Smooth muscle cell of the brain vasculature (primary cell): ENCODE measurements at regions not wholly inside any gene's neighbourhood (a gene's known extent, or its start where the extent isn't known, plus 50 kb on each side); places are given as distances from the start of the nearest gene placed in this dataset.

Experiments used
- DNase-seq: peaks from one replicate; pipeline ENCODE4 v3.0.0-alpha.2; 2012; ENCODE audit warnings: low read depth, low spot score

DNA sequence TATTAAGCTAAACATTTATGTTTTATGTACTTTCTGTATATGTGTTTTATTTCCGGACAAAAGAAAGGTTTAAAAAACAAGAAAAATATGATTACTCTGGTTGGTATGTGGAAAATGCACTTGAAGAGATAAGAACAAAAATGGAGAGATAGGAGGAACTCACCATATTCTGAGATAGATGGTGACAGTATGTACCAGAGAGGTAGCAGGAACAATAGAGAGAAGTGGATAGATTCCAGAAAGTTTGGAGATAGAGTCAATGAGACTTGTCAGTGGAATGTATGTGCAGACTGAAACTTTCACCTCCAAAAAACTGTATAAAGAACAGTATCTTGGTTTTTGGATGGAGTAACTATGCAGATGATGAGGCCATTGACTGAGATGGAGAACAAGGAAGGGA, 105.6 kb upstream of the FSHR start:
- DNase-seq = no peak

DNA sequence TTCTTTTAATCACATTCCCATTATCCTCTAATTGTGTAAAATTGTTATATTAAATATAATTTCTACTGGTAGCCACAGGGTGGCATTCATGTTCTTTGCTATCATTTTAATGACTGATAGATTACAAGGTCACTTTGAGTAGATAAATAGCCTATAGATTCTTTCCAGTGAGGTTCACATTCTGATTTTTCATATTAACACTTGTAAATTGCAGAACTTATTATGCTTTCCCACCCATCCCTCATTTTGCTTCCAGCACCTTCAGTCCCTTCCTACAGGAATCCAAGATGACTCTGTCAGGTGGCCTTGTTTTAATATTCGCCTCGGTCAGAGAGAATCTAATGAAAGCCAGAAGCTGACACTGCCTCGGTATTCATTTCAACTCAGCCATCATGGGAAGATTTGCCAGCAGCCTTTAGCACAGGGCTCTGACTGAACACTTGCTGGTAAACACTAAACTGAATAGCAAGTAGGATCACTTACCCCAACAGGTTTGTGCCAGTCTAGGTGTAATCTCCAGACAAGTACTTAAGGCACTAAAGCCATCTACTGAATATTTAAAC, 101.2 kb upstream of the FSHR start:
- DNase-seq = no peak

DNA sequence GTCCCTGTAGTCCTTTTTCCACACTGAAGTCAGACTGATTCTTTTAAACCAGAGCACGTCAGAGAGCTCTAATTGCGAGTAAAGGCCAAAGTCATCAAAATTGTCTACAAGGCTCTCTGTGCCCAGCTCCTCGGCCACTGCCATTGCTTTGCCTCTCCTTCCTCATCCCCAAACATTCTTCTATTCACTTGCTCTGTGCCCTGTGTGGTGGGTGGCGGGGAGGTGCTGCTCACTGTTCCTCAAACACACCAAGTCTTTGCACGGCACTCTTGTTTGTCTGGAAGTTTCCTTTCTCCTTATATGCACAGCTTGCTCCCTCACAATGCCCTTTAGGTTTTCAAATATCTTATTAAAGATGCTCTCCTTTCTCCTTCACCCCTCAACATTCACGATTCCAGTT, 100.1 kb upstream of the FSHR start:
- no peak for DNase-seq

DNA sequence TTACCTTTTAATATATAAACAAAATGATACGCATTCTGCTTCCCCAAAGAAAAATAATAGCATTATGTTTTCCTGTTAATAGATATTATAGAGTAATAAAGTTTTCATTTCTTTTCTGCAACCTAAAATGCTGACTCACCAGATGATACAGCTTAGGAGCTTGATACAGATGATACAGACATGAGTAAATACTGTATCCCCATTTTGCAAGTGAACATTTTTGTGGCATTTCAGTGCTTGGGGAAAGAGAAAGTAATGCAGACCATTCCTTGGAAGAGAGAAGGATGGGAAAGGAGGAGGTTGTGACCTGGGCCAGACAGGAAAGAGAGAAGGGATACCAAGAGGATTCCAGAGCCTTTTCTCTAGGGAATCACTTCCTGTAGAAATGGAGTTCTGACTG, 97.5 kb upstream of the FSHR start:
- DNase-seq = no peak

DNA sequence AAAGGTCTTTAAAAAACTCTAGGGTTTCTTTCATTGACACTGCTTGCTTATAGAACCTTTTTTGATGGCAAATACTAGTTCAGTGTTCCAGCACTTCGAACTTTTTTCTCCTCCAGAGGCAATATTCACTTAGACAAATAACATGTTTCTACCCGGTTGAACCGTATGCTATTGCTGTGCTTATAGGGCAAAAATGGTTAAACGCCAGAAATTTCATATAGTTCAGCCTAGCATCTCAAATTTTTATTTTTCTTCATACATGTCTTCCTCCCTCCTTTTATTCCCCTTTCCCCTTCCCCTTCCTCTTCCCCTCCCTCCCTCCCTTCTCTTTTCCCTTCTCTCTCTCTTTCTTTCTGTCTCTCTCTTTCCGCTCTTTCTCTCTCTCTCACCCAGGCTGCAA, 96.9 kb upstream of the FSHR start:
- DNase-seq = no peak

DNA sequence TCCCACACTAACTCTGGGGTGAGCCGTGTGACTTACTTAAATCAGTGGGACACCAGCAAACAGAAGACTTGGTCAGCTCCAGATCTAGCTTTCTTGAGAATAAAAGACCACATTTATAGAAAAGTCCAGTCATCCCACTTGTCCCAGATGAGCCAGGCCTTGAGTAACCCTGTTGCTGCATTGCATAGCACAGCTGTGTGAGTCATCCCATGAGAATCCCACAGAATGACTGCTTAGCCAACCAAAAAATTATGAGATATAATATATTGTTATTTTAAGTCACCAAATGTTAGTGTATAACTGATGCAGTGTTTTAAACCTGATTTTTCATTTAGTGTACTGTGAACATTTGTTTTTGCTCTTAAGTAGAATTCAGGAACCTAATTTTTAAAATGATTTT, 94.2 kb upstream of the FSHR start:
- peak; percentile 71 for DNase-seq

DNA sequence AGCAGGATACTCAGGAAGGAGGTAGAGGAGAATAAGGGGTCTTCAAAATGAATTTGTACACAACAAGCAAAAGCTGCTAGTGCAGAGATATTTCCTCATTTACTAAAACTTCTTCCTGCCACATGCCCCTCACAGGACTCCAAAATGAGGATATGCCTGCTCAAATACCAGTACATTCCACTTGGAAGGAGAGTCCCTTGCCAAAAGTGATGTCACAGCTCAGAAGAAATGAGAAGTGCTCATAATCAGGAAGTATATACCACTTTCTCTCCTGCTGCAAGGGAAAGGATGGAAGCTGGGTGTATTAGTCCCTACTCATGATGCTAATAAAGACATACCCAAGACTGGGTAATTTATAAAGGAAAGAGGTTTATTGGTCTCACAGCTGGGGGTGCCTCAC, 87.7 kb upstream of the FSHR start:
- DNase-seq = no peak

DNA sequence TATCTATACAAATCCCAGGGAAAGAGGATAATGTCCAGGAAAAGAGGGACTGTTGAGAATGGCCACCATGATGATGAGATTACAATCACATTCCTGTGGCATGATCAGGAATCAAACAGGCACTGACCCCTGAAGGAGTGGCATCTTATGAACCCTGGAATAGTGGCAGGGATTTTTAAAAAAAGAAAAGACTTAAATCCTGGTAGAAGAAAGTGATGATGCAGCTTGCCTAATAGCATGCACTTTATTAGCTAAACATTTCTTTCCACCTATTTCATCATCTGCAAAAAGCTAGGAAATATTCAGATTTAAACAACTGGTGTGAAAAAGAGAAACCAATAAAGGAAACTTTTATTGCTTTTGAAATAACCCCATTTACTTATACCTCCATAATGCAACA, 87.2 kb upstream of the FSHR start:
- no peak for DNase-seq

DNA sequence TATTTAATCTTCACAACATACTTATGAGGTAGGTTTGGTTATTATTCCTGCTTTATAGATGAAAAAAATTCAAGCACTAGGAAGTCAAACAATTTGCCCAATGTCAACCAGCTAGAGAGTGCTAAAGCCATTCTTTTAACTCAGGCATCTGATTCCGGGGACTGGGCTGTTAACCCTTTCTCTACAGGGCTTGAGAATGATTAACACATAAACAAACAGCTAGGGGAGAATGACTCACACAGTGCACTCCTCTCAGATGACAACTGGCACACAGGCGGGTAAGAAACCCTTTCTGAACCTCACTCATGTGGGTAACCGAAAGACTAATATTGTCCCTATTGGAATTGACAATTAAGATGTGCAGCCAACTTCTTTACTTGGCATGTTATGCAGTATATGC, 86.3 kb upstream of the FSHR start:
- DNase-seq = no peak

DNA sequence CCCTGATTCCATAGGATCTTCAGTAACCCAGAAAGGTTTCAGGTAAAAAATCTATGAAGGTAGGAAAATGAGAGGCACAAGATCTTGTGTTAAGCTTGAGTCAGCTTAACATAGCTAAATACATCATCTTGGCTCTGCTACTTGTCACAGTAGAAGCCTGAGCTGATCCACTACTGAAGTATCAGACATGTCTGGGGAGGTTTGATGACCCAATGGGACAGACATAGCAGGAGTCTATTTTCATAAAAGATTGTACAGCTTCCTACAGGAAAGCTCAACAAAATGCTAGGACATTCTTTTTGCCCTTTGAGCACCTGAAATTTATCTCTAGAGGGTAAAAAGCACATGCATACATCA, 84.3 kb upstream of the FSHR start:
- no peak for DNase-seq

DNA sequence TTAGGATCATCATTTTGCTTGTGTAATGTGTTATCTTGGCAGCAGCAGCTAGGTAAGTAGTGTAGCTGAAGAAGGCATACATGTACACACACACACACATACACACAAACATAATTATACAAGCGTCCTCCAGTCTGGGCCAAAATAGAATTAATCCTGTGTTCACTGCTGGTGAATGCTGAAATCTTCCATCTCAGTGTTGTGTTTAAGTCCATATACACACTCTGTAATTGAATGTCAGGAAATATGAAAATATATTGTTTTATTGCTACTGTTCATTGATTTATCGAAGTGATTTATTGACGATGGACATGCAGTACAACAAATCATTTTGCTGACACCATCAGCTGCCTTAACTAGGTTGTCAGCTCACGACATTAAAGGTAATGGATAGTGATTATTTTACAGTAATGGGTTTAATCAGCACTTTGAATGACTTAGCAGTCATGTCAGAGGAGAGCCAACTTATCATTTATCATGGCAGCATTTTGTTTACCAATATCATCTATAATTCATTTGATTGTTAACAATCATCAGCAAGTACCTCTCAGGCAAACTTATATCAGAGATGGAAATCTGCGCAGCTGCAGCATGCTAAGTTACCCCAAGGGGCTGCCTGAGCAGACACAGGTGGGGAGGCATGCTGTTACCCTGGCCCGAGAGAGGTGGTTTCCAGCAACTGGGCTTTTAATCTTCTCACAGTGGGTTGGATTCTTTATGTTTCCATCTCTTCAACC, 83.7 kb upstream of the FSHR start:
- DNase-seq = no peak

DNA sequence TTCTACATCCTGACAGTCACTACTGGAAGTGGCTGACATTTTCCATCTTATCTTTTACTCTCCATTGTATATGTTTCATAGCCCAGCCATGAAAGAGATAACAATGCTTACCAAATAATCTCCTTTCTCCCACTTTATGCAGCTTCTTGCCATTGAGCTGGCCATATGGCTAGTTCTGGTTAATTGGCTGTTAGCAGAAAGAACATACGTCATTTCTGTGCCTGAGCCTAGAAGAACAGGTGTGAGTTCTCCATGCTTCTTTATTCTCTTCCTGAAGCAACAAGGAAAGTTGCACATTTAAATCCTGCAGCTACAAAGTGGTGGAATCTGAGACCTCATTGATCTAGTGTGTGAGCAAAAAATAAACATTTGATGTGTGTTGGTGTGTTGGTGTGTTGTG, 82.0 kb upstream of the FSHR start:
- DNase-seq = no peak

DNA sequence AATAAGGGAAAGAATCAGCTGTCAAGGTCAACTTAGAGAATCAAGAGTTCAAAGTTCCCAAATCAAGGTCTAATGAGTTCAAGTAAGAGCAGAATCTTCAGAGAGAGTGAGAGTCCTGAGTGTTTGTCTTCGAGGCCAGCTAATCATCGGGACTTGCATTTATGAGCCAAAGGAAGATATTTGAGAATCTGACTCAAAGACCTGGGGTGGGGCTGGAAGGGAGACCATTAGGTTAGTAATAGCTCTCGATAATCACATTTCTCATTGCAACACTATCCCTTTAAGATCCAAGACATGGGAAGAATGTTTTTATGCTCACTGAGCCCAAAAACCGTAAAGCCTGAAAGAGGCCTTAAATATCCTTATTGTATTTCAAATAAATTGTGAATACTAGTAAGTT, 72.0 kb upstream of the FSHR start:
- no peak for DNase-seq

DNA sequence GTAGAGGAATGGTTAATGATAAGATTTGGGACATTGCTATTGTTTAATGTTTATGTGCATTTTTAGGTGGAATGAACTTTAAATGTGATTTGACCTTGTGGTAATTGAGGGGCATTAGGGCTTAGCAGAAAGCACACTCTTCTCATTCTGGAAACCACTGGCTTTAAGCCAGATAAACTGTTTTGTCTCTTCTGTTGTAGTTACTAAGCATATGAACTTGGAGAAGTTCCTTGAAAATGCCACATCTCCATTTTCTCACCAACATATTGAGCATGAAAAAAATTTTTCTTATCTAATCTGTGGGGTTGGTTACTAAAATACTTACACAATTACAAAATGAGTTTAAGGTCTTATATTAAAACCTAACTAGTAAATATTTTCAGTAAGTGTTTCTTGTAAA, 70.8 kb upstream of the FSHR start:
- DNase-seq = no peak

DNA sequence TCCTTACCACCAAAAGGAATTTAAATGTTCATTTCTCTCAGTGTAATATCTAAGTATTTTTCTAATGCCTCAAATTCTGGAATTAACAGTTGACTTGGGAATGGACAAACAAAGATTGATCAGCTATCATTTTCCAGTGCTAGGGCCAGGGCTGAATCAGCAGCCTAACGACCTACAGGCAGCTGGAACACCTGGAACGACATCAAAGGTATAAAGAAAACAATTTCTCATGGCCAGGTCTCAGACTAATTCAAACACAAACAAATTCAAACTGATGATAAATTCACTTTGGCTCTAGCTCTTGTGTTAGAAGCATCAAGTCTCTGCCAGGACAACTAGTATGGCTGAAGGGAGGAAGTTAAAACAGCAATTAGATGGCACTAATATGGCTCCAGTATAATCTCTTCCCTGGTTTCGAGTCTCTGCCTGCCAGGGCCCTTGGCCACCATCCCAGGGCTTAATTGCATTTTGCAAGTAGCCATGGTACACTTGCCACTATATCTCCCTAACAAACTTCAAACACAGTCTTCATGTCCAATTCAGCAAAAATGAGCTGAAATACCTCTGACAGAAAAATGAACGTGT, 70.2 kb upstream of the FSHR start:
- no peak for DNase-seq

DNA sequence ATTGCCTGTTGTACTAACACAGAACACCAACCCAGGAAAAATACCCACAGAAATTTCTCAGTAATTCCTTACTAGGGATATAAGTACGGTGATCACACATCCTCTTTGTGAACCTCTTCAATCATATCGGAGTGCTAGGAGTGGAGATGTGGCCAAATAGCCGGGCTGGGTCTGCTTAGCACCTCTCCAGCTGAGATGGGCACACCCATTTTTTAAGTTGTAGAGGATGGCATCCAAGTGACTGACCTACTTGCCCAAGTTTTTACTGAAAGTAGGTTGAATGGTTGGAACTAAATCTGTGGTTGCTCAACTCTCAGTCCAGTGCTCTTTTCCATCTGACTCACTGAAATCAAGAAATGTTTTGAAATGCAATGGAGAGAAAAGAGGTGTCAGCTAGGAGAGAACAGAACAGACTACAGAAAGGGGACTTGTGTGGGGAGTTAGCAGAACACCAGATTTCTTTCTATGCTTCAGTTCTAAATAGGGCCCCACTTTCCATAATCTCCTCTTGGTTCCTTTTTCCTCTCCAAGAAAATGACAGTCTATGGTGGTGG, 68.7 kb upstream of the FSHR start:
- no peak for DNase-seq

DNA sequence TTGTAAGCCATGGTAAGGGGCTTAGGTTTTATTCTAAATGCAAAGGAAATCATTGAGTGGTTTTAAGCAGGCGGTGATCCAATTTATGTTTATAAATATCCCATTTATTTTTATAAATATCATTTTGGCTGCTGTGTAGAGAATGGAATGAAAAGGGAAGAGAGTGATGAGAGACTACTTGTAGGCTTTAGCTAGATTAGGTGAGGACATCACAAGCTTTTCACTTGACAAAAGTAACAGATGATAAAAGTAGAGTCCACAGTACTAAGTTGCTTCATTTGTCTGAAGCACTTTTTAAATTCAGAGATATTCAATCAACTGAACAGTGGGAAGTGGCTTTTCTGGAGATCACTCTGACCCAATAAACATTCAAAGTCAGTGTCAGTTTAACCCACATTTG, 65.4 kb upstream of the FSHR start:
- no peak for DNase-seq

DNA sequence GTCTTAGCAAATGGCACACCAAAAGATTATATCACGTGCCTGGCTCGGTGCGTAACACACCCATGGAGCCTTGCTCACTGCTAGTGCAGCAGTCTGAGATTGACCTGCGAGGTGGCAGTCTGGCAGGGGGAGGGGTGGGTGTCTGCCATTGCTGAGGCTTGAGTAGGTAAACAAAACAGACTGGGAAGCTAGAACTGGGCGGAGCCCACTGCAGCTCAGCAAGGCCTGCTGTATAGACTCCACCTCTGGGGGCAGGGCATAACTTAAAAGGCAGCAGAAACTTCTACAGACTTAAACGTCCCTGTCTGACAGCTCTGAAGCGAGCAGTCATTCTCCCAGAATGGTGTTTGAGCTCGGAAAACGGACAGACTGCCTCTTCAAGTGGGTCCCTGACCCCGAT, 55.9 kb upstream of the FSHR start:
- DNase-seq = no peak

DNA sequence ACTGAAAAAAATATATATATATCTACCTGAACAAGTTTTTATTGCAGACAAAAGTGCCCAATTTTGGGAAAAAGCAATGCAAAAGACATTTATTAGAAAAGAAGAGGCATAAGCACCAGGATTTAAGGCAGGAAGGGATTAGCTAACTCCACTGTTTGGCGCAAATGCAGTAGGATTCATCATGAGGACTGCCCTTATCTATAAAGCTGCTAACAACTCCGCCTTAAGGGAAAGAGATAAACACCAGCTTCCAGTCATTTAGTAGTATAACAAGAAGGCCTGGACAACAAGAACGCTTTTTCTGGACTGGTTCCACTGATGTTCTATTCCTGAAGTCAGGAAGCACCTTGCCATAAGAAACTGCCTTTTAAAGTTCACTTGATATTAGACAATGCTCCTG, 52.9 kb upstream of the FSHR start:
- DNase-seq = no peak
